Stomach (tissue), 8 donors: ENCODE measurements at regions not wholly inside any gene's neighbourhood (a gene's known extent, or its start where the extent isn't known, plus 50 kb on each side); places are given as distances from the start of the nearest gene placed in this dataset.

ENCODE experiments used
- DNase-seq, 2 donors: peaks; one replicate each; pipeline versions ENCODE4 v3.0.0 to v3.0.0-alpha.2; 2013 to 2019
- H3K27ac ChIP-seq, 5 donors: fragments of 200-600 bp in 4 of 5; sonication (generic) in 4 of 5; one replicate each; pipeline ENCODE4 v1.5.1; 2013 to 2019; ENCODE audit warnings: mild to moderate bottlenecking in 1 of 5, moderate library complexity in 1 of 5
- H3K27me3 ChIP-seq, 3 donors: fragments of 200-600 bp; sonication (generic); one replicate each; pipeline ENCODE4 v1.5.1; 2017 to 2019; ENCODE audit warnings: mixed run types in 1 of 3
- H3K36me3 ChIP-seq, 4 donors: fragments of 200-600 bp; sonication (generic); 1 replicate in 3 of 4; 2 replicates in 1 of 4; pipeline ENCODE4 v1.5.1; 2016 to 2019
- H3K4me1 ChIP-seq, 4 donors: fragments of 200-600 bp; sonication (generic); one replicate each; pipeline ENCODE4 v1.5.1; 2016 to 2019
- H3K4me3 ChIP-seq, 4 donors: fragments of 200-600 bp; sonication (generic) in 3 of 4; one replicate each; pipeline ENCODE4 v1.5.1; 2016 to 2019; ENCODE audit warnings: mild to moderate bottlenecking in 1 of 4
- H3K9me3 ChIP-seq, 4 donors: fragments of 200-600 bp; sonication (generic); one replicate each; pipeline ENCODE4 v1.5.1; 2016 to 2019
- EP300 ChIP-seq: sonication (generic); formaldehyde crosslinking; IDR thresholded peaks from one replicate; pipeline ENCODE4 v1.6.1; 2017; ENCODE audit warnings: antibody characterized with exemption
- POLR2A ChIP-seq, 4 donors: fragments of 450-650 bp; IDR thresholded peaks; one replicate each; pipeline ENCODE4 v1.6.1; 2016; ENCODE audit warnings: antibody characterized with exemption in 4 of 4, control low read depth in 2 of 4, mild to moderate bottlenecking in 1 of 4, moderate library complexity in 1 of 4
- POLR2AphosphoS5 ChIP-seq, 3 donors: sonication (generic); formaldehyde crosslinking; IDR thresholded peaks; one replicate each; pipeline ENCODE4 v1.6.1; 2016; ENCODE audit warnings: antibody characterized with exemption in 3 of 3
- WGBS, 5 donors: extraction: QIAGEN DNeasy Blood & Tissue Kit in 3 of 5; methylation state at CpG; one replicate each; pipeline versions ENCODE4 v1.1.5 to v1.1.7; 2013 to 2018; 5-methylcytosine and 5-hydroxymethylcytosine counted together
- intact Hi-C: fragments of 100-400 bp; cut with DNase I; formaldehyde crosslinking; loops from one replicate; pipeline ENCODE4 v1.15.1; 2023; ENCODE audit warnings: low total_unique reads
- TF ChIP-seq, protein P1 (sequence below), 7 experiments: fragments of 450-650 bp in 4 of 7; fragments of 200-600 bp in 3 of 7; sonication (generic) in 3 of 7; IDR thresholded peaks; one replicate each; pipeline ENCODE4 v1.5.1; 2016 to 2019; ENCODE audit warnings: antibody characterized with exemption in 7 of 7, control low read depth in 2 of 7, mild to moderate bottlenecking in 1 of 7
- donor health status: healthy with polysubstance abuse.
- donor health status: Bipolar disorder and iron deficiency.
- donor health status: healthy.

DNA sequence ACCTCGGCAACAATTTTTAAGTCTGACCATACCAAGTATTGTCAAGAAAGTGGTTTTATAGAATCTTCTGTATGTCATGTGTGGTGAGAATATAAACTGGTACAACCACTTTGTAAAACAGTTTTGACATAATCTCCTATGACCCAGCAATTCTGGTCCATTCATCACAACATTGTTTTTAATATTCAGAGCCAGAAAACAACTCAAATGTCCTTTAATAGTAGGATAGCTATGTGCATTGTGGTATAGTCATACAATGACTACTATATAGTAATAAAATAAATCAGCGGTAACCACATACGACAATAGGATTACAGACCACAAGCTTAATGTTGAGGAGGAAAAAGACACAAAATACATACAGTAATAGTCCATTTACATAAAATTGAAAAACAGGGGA lies 175.2 kb upstream of the SPATS2L start:
- H3K36me3 ChIP-seq = no peaks in the 10 kb centered on the region
- WGBS, 5 donors = 92 to 96% (median 94%) methylated on average over 3 of the region's 3 CpGs
- TF ChIP-seq EP300 (no peak), POLR2A (IDR thresholded peaks at IDR 0.05) (no peak), POLR2AphosphoS5 (IDR thresholded peaks at IDR 0.05) (no peak)
- TF ChIP-seq, protein P1, sequence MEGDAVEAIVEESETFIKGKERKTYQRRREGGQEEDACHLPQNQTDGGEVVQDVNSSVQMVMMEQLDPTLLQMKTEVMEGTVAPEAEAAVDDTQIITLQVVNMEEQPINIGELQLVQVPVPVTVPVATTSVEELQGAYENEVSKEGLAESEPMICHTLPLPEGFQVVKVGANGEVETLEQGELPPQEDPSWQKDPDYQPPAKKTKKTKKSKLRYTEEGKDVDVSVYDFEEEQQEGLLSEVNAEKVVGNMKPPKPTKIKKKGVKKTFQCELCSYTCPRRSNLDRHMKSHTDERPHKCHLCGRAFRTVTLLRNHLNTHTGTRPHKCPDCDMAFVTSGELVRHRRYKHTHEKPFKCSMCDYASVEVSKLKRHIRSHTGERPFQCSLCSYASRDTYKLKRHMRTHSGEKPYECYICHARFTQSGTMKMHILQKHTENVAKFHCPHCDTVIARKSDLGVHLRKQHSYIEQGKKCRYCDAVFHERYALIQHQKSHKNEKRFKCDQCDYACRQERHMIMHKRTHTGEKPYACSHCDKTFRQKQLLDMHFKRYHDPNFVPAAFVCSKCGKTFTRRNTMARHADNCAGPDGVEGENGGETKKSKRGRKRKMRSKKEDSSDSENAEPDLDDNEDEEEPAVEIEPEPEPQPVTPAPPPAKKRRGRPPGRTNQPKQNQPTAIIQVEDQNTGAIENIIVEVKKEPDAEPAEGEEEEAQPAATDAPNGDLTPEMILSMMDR (IDR thresholded peaks at IDR 0.05) = no peak
- DNase-seq = no peak
- no peaks in the 10 kb centered on the region for H3K27me3 ChIP-seq
- no peaks in the 10 kb centered on the region for H3K9me3 ChIP-seq
- no peaks in the 10 kb centered on the region for H3K4me1 ChIP-seq
- intact Hi-C loops = no loop called here
- no peak overlapping the region for H3K27ac ChIP-seq
- H3K4me3 ChIP-seq = no peak overlapping the region

DNA sequence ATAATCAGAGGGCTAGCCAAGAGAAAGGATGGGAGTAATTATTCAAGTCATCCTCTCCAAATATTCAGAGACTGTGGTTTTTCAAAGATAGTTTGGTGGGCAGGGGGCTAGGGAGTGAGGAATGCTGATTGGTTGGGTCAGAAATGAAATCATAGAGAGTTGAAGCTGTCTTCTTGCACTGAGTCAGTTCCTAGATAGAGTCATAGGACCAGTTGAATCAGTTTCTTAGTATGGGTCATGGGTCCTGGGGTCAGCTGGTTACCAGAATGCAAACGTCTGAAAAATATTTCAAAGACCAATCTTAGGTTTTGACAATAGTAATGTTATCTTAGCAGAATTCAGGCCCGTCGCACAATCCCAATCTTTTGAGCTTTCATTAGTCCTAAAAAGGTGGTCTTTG lies 171.4 kb upstream of the SPATS2L start:
- no peaks in the 10 kb centered on the region for H3K36me3 ChIP-seq
- no peaks in the 10 kb centered on the region for H3K27me3 ChIP-seq
- no peaks in the 10 kb centered on the region for H3K4me1 ChIP-seq
- no peak for DNase-seq
- 77 to 92% (median 85%) methylated on average over 3 of the region's 3 CpGs for WGBS, 5 donors
- H3K9me3 ChIP-seq = no peaks in the 10 kb centered on the region
- TF ChIP-seq, protein P1 (IDR thresholded peaks at IDR 0.05) = no peak
- no peak overlapping the region for H3K27ac ChIP-seq
- H3K4me3 ChIP-seq = no peak overlapping the region
- intact Hi-C loops = no loop called here

DNA sequence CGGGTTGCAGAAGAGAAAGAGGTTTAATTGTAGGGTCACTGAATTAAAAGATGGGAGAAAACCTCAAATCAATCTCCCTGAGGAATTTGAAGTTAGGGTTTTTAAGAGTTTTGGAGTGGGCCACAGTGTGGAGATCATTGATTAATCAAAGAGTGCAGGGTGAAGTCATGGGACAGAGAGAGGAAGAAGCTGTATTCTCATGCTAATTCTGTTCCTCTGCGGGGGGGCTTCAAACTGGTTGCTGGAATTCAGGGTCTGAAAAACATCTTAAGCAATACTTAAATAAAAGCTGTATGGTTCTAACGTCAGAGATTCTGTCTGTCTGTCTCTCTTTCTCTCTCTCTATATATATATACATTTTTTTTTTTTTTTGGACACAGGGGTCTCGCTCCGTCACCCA lies 169.8 kb upstream of the SPATS2L start:
- WGBS, 5 donors = 86 to 95% (median 91%) methylated on average over 5 of the region's 5 CpGs
- no peak for TF ChIP-seq POLR2A (IDR thresholded peaks at IDR 0.05)
- TF ChIP-seq, protein P1 (IDR thresholded peaks at IDR 0.05) = no peak
- no peak for TF ChIP-seq EP300
- no peak for TF ChIP-seq POLR2AphosphoS5 (IDR thresholded peaks at IDR 0.05)

DNA sequence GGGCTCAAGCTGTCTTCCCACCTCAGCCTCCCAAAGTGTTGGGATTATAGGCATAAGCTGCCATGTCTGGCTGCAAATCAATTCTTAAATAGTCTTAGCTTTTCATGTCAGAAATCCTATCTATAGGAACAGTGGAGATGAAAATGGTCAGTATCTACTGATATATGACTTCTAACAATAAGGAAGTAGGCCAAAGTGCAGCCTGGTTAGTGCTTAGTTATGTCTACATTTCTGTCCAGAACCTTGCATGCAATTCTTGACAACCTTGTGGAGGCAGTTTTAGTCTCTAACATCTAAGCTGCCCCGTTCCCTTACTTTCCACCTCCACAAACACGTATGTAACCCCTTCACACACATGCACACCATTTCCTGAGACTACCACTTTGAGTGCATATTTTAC lies 169.2 kb upstream of the SPATS2L start:
- Histone ChIP-seq H3K36me3 (no peaks in the 10 kb centered on the region), H3K27ac (no peak overlapping the region), H3K9me3 (no peaks in the 10 kb centered on the region), H3K4me3 (no peak overlapping the region), H3K4me1 (no peaks in the 10 kb centered on the region), H3K27me3 (no peaks in the 10 kb centered on the region)
- DNase-seq = no peak
- 63 to 84% (median 71%) methylated on average over 2 of the region's 2 CpGs for WGBS, 5 donors
- intact Hi-C loops = no loop called here
- TF ChIP-seq, protein P1 (IDR thresholded peaks at IDR 0.05) = no peak
- TF ChIP-seq EP300 = no peak
- no peak for TF ChIP-seq POLR2A (IDR thresholded peaks at IDR 0.05)
- TF ChIP-seq POLR2AphosphoS5 (IDR thresholded peaks at IDR 0.05) = no peak

More for the DNA sequence above, 169.8 kb upstream of the SPATS2L start:
- intact Hi-C loops = no loop called here
- Histone ChIP-seq H3K4me3 (no peak overlapping the region), H3K36me3 (no peaks in the 10 kb centered on the region), H3K27ac (no peak overlapping the region), H3K27me3 (no peaks in the 10 kb centered on the region), H3K4me1 (no peaks in the 10 kb centered on the region), H3K9me3 (no peaks in the 10 kb centered on the region)
- no peak for DNase-seq

DNA sequence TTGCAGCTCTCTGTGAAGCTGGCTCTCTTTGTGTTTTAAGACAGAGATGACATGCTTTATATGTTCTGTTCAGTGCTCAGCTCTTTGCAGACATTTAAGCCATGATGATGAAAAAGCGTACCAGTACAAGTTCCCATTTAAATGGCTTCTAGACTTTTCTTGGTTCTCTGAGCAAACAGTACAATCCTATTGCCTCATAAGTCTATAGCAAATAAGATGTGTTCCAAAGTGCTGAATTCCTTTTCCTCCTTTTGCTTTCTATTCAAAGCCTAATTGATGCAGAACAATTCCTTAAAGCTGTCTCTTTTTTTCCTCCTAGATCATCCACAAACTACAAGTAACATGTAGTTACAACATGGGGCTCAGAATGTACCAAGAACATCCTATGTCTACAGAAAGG lies 168.8 kb upstream of the SPATS2L start:
- no peaks in the 10 kb centered on the region for H3K27me3 ChIP-seq
- H3K27ac ChIP-seq = no peak overlapping the region
- H3K4me1 ChIP-seq = no peaks in the 10 kb centered on the region
- no peaks in the 10 kb centered on the region for H3K9me3 ChIP-seq
- no peak for DNase-seq
- no peak overlapping the region for H3K4me3 ChIP-seq
- intact Hi-C loops = no loop called here
- no peaks in the 10 kb centered on the region for H3K36me3 ChIP-seq
- TF ChIP-seq EP300 (no peak), POLR2AphosphoS5 (IDR thresholded peaks at IDR 0.05) (no peak), POLR2A (IDR thresholded peaks at IDR 0.05) (no peak)
- TF ChIP-seq, protein P1 (IDR thresholded peaks at IDR 0.05) = no peak
- WGBS, 5 donors = 93 to 100% (median 95%) methylated on average over 1 of the region's 1 CpG
